ENCODE measurements at regions not wholly inside any gene's neighbourhood (a gene's known extent, or its start where the extent isn't known, plus 50 kb on each side); places are given as distances from the start of the nearest gene placed in this dataset.
A peak's percentile ranks its signal among the peaks of the same experiment; 100 is the strongest.

GRCh38 chr2:240349133-240350005 lies 86.1 kb upstream of the GPC1 start:
- no peaks in the 10 kb centered on the region for H4K20me1 ChIP-seq (ENCODE audit: insufficient read depth, low read length)
- no peak overlapping the region for H2BK20ac ChIP-seq (ENCODE audit: low read depth, low read length)
- peaks cover 15% of the 10 kb centered on the region for H3K9me3 ChIP-seq (ENCODE audit: control insufficient read depth, insufficient read depth, low read length)
- no peak overlapping the region for H4K91ac ChIP-seq (ENCODE audit: insufficient read depth, low read depth, low read length)
- no peak overlapping the region for H2AFZ ChIP-seq (replicated peaks; ENCODE audit: low read length, poor library complexity)
- no peak overlapping the region for H3K4me3 ChIP-seq (ENCODE audit: insufficient read depth, low read depth, low read length)
- CTCF ChIA-PET, result no interaction called here
- POLR2A ChIA-PET (ENCODE audit: unreplicated experiment), result no interaction called here
- TF ChIP-seq POLR2A (IDR thresholded peaks at IDR 0.05; ENCODE audit: low read depth, low read length) (no peak), FOS (IDR thresholded peaks at IDR 0.05; ENCODE audit: low read depth, low read length) (no peak), BHLHE40 (IDR thresholded peaks at IDR 0.05; ENCODE audit: low read depth, low read length) (no peak), SMC3 (IDR thresholded peaks at IDR 0.05; ENCODE audit: low read depth, low read length) (no peak), CTCF (conservative IDR thresholded peaks at IDR 0.05; ENCODE audit: low read depth, low read length) (no peak), RFX5 (IDR thresholded peaks at IDR 0.05; ENCODE audit: low read depth, low read length) (no peak), MXI1 (IDR thresholded peaks at IDR 0.05; ENCODE audit: borderline replicate concordance, low read depth, low read length) (no peak), RCOR1 (IDR thresholded peaks at IDR 0.05; ENCODE audit: insufficient replicate concordance, low read length) (no peak), NFE2L2 (IDR thresholded peaks at IDR 0.05; ENCODE audit: low read depth, low read length) (no peak), RAD21 (IDR thresholded peaks at IDR 0.05; ENCODE audit: low read length) (no peak), ELK1 (IDR thresholded peaks at IDR 0.05; ENCODE audit: borderline replicate concordance, low read depth, low read length) (no peak), CEBPB (IDR thresholded peaks at IDR 0.05; ENCODE audit: low read depth, low read length) (no peak), USF2 (IDR thresholded peaks at IDR 0.05; ENCODE audit: low read depth, low read length) (no peak)
- no peaks in the 10 kb centered on the region for H3K36me3 ChIP-seq (ENCODE audit: control insufficient read depth, insufficient read depth, low read length)
- no peak overlapping the region for H2BK120ac ChIP-seq (ENCODE audit: low read depth, low read length)
- no peak overlapping the region for H3K9ac ChIP-seq (ENCODE audit: low read depth, low read length)
- H2AK5ac ChIP-seq (ENCODE audit: low read depth, low read length), result no peak overlapping the region
- in situ Hi-C loops (cut with MboI; ENCODE audit: low sequenced_read_pairs), result no loop called here
- no peak overlapping the region for H3K4ac ChIP-seq (ENCODE audit: low read depth, low read length)
- no peak overlapping the region for H3K14ac ChIP-seq (replicated peaks; ENCODE audit: low read depth, low read length)
- no peak overlapping the region for H3K56ac ChIP-seq (ENCODE audit: extremely low read depth, insufficient read depth, low read length)
- no peak overlapping the region for H3K23ac ChIP-seq (ENCODE audit: low read depth, low read length)
- H3K4me2 ChIP-seq (ENCODE audit: low read depth, low read length), result no peak overlapping the region
- H3K18ac ChIP-seq (ENCODE audit: low read depth, low read length), result no peak overlapping the region
- H2BK15ac ChIP-seq (ENCODE audit: low read depth, low read length), result no peak overlapping the region
- no peaks in the 10 kb centered on the region; the same call in 1 of the 2 replicates for H3K4me1 ChIP-seq (ENCODE audit: control insufficient read depth, insufficient read depth, low read length)
- no peak overlapping the region for H3K27ac ChIP-seq (ENCODE audit: insufficient read depth, low read length)
- no peaks in the 10 kb centered on the region for H3K79me1 ChIP-seq (ENCODE audit: low read depth in 1 of 2, low read length in 2 of 2)
- DNase-seq (no peak), ATAC-seq (ENCODE audit: low read depth) (no peak)
- H2BK5ac ChIP-seq (ENCODE audit: low read depth, low read length, poor library complexity, severe bottlenecking), result no peak overlapping the region
- H4K8ac ChIP-seq (ENCODE audit: low read depth in 2 of 2, low read length in 2 of 2), result no peak overlapping the region
- no TSS peak for BruUV-seq (replicated peaks)
- 86% methylated on average over 9 of the region's 29 CpGs; no CpG with 5 or more reads in 1 of the 2 experiments for WGBS, 2 experiments (ENCODE audit: extremely low coverage in 2 of 2, insufficient read length in 1 of 2)
- H2AK9ac ChIP-seq (replicated peaks; ENCODE audit: low read depth, low read length, poor library complexity), result peak overlapping the region; percentile 78
- peaks cover 36% of the 10 kb centered on the region for H3K27me3 ChIP-seq (ENCODE audit: control insufficient read depth, insufficient read depth, low read length)
- H3K9me1 ChIP-seq (ENCODE audit: insufficient read depth, low read length), result no peaks in the 10 kb centered on the region
- intact Hi-C loops (cut with micrococcal nuclease), result no loop called here
- H4K5ac ChIP-seq (ENCODE audit: low read depth, low read length), result no peak overlapping the region
- dilution Hi-C loops (cut with HindIII; ENCODE audit: low sequenced_read_pairs, unreplicated experiment), result no loop called here

Data from IMR-90 (cell line).